ENCODE measurements at regions not wholly inside any gene's neighbourhood (a gene's known extent, or its start where the extent isn't known, plus 50 kb on each side); places are given as distances from the start of the nearest gene placed in this dataset.

GRCh38 chr2:4369826-4370419 lies 666.5 kb downstream of the DCDC2C start:
- no peak for DNase-seq (ENCODE audit: low read depth in 3 of 3)

DNA sequence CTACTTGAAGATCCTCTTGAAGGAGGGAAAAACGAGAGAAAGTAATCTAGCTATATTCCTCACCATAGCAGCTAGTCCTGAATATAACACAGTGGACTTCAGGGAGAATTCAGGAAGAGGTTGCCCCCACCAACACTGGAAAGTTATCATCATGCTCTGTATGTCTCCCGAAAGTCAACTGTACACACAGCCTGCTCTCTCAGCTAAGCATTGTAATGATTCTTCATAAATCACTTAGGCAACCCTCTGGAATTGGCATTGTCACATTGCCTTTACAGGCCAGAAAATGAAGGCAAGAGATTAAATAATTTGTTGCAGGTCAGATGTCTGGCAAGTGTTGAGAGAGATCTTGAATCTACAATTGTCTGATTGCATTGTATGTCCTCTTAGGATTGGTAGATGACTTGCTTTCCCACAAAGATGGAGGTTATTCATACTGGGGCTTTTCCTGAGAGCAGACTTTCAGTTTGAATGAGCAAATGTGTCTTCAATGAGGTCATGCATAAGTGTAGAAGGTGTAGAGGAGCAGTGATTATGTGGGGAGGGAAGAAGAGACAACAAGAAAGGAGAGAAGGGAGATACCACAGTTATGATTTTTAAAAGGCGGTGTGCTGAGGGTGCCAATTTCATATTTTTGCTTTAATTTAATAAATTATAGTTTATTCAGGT lies 667.2 kb downstream of the DCDC2C start:
- DNase-seq (ENCODE audit: low read depth in 3 of 3): no peak

DNA sequence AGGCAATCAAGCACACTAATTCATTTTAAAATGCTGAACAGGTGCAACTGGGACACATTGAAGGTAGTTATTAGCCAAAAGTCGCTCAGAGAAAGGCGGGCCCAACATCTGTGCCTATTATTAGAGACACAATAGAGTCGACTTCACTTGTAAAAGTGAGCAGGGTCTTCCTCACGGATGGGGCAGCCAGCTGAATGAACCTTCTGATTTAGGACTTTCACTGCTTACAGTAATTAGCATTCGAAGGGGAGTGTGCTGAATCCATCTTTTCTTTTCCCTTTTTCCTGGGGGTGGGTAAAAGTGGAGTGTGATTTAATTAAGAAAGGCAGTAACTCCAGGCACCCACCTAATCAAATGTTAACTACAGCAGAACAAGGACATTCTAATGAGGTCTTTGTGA lies 677.7 kb downstream of the DCDC2C start:
- no peak for DNase-seq (ENCODE audit: low read depth in 3 of 3)

GRCh38 chr2:4381773-4382172 lies 678.4 kb downstream of the DCDC2C start:
- no peak for DNase-seq (ENCODE audit: low read depth in 3 of 3)

DNA sequence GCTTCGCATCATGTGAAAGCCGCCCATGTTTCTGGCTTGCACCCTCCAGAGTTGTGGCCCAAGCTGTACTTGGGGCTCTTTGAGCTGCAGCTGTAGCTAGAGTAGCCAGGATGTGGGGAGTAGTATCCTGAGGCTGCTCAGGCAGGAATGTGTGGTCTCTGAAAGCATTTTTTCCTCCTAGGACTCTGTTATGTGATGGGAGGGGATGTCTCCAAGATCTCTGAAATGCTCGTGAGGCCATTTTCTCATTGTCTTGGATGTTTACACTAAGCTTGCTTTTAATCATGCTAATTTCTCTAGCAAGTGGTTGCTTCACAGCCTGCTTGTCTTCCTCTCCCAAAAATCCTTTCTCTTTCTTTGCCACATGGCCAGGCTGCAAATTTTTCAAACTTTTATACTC lies 687.6 kb downstream of the DCDC2C start:
- DNase-seq (ENCODE audit: low read depth in 3 of 3): no peak

DNA sequence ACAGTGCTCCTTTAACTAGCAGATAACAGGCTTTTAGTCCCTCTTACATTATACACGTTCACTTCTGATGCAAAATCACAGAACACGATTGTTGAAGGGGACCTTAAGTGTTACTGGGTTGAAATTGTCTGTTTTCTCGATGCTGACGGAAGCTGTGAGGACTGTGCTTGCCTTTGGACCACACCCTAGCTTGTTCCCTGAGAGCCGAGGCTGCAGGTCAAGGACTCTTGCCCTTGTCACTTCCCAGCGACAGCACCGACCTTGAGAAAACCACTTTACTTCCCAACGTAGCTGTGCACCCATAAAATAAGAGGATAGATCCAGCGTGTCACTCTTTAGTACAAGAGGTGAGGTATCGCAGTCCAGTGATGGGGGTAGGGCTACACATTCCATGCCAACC lies 701.0 kb downstream of the DCDC2C start:
- no peak for DNase-seq (ENCODE audit: low read depth in 3 of 3)

GRCh38 chr2:4408321-4408720 lies 704.9 kb downstream of the DCDC2C start:
- no peak for DNase-seq (ENCODE audit: low read depth in 3 of 3)

GRCh38 chr2:4412637-4413187 lies 709.3 kb downstream of the DCDC2C start:
- no peak for DNase-seq (ENCODE audit: low read depth in 3 of 3)

DNA sequence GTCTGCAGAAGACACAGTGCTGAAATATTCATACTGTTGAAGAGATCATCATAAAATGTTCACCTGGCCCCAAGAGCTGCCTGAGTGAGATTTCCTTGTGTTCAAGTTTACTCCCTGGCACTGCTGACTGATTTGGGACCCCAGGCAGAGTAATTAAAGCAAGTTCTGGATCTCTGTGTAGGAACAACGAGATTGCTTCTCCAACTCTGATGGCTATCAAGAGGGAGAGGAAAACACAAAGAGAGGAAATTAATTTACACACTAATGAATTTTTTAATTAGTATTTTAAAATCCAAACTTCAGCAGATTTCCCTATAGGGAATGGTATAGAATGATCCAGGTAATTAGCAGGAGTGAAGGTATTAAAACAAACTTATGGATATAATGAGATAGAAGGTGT lies 711.8 kb downstream of the DCDC2C start:
- no peak for DNase-seq (ENCODE audit: low read depth in 3 of 3)

DNA sequence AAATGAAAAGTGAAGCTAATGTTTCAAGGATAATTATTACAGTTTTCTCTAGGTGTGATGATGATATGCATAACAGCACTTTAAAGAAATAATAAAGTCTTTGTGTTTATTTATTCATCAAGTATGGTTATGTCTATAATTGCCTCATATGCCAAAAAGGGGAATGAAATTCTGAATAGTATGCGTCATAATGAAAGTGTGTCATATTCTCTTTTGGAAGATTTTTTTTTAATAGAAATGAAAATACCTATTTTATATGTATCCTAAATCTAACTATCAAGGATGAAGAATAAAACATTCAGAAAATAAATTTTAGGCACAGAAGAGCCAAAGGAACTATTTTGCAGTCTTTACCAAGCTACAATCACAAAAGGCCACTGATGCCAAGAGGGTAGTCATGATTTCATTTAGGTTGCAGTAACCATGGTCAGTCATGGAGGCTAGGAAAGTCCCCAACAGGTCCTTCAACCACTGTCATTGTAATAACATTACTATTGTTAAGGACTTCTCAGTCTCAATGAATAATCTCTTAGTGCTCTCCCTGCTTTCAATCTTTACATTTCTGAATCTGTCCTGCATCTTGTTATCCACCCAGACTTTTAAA lies 712.5 kb downstream of the DCDC2C start:
- DNase-seq (ENCODE audit: low read depth in 3 of 3): no peak

- DNase-seq (ENCODE audit: low read depth in 3 of 3): no peak
These were observed 713.1 kb downstream of the DCDC2C start for GRCh38 chr2:4416431-4416830.

DNA sequence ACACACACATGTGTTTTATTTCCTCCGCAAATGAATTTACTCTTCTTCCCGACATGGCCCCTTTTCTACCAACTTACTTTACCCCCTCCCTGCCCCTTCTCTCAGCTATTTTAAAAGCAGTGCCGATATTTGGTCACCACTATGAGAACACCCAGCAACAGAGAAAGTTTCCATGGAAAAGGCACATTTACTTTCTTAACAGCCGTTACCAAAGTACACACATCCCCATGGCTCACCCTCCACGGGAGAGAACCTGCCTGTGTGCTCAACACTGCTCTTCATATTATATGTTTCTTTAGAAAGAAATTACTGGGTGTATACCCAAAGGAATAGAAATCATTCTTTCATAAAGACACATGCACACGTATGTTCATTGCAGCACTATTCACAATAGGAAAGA lies 714.4 kb downstream of the DCDC2C start:
- no peak for DNase-seq (ENCODE audit: low read depth in 3 of 3)

GRCh38 chr2:4420032-4420431 lies 716.7 kb downstream of the DCDC2C start:
- DNase-seq (ENCODE audit: low read depth in 3 of 3): no peak

DNA sequence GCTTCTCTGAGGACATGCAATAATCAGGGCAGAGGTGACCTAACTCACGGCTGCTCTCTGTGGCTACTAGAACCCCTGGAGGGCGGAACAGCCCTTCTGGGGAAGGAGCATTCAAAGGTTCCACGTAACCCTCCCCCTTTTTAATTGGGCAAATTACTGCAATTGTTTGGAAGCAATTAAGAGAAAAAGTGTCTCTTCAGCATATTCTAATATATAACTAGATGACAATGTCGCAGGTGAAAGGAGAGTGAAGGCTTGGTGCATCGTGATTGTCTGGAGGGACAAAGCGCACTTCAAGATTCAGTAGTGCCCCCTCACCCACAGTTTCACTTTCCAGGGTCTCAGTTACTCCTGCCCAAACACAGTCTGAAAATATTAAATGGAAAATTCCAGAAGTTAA lies 720.8 kb downstream of the DCDC2C start:
- no peak for DNase-seq (ENCODE audit: low read depth in 3 of 3)

- no peak for DNase-seq (ENCODE audit: low read depth in 3 of 3)
These were observed 723.7 kb downstream of the DCDC2C start for GRCh38 chr2:4427083-4427482.

- no peak for DNase-seq (ENCODE audit: low read depth in 3 of 3)
These were observed 742.4 kb downstream of the DCDC2C start for GRCh38 chr2:4445821-4446220.

DNA sequence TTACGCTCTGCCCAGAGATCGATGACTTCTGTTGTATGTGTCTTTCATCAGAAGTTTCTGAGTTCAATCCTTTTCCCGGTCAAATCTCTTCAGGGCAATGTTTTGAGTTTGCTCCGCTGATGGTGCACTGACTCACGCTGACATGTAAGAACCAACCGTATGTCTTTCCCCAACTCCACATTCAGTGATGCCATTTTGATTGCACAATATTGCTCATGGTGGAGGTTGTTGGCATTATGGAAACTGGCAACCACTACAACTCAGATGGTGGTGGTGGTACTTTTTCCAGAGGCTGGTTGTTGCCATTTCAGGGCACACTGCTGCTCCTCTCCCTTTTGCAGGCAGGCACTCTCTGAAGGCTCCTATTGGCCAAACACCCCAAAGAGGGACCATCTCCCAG lies 751.5 kb downstream of the DCDC2C start:
- no peak for DNase-seq (ENCODE audit: low read depth in 3 of 3)

GRCh38 chr2:4455486-4456155 lies 752.2 kb downstream of the DCDC2C start:
- DNase-seq (ENCODE audit: low read depth in 3 of 3): no peak

- DNase-seq (ENCODE audit: low read depth in 3 of 3): no peak
These were observed 761.4 kb downstream of the DCDC2C start for GRCh38 chr2:4464634-4465266.

DNA sequence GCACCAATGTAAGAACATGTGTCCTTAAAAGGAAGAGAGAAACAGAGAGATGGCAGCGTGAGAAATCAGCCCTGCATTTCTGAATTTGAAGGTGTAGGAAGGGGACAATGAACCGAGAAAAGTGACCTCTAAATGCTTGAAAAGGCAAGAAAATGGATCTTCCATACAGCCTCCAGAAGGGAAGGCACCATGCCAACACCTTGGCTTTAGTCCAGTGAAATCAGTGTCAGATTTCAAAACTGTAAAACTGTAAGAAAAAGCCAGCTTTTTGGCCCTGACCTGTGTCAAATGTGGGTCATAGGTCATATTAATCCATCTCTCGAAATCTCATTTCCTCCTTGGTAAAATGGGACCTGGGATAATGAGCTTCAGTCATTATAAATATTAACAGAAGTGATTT lies 762.3 kb downstream of the DCDC2C start:
- DNase-seq (ENCODE audit: low read depth in 3 of 3): no peak

DNA sequence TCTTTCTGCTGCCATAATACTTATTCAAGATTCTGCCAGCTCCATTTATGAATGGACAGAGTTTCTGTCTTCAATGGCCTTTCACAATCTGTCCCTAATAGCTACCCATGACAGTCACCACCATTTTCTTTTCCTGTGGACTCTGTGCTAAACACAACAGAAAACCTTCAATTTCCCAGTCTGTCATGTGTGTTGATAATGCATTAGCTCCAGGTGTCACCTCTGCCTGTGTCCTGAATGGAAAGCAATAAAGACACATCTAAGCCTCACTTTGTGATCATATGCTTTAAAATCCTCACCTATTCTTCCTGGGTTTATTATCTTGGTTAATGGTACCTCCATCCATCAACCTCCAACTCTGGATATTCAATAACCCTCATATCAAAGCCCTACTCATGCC lies 772.2 kb downstream of the DCDC2C start:
- DNase-seq (ENCODE audit: low read depth in 3 of 3): no peak

DNA sequence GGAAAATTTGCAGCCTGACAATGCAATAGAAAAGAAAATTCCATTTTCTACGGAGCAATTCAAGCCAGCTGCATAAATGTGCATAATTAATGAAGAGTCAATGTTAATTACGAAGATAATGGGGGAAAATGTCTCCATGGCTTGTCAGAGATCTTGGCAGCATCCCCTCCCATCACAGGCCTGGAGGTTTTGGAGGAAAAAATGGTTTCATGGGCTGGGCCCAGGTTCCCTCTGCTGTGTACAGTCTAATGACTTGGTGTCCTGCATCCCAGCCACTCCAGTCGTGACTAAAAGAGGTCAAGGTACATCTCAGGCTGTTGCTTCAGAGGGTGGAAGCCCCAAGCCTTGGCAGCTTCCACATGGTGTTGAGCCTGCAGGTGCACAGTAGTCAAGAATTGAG lies 779.7 kb downstream of the DCDC2C start:
- no peak for DNase-seq (ENCODE audit: low read depth in 3 of 3)
